Thyroid gland (tissue), 4 donors: ENCODE measurements at regions not wholly inside any gene's neighbourhood (a gene's known extent, or its start where the extent isn't known, plus 50 kb on each side); places are given as distances from the start of the nearest gene placed in this dataset.

Experiments
- DNase-seq, 2 donors: peaks; one replicate each; pipeline ENCODE4 v3.0.0-alpha.2; 2019
- H3K27ac ChIP-seq, 3 donors: fragments of 200-600 bp; sonication (generic); 1 replicate in 2 of 3; 2 replicates in 1 of 3; pipeline ENCODE4 v1.5.1; 2016 to 2019; ENCODE audit warnings: mild to moderate bottlenecking in 1 of 3, moderate library complexity in 1 of 3
- H3K27me3 ChIP-seq: fragments of 200-600 bp; sonication (generic); one replicate; pipeline ENCODE4 v1.5.1; 2019
- H3K36me3 ChIP-seq, 2 donors: fragments of 200-600 bp; sonication (generic); one replicate each; pipeline ENCODE4 v1.5.1; 2016 to 2019
- H3K4me1 ChIP-seq, 2 donors: fragments of 200-600 bp; sonication (generic); one replicate each; pipeline ENCODE4 v1.5.1; 2017 to 2019
- H3K4me3 ChIP-seq, 3 donors: fragments of 200-600 bp; sonication (generic); replicated peaks in 1 of 3; 1 replicate in 2 of 3; 2 replicates in 1 of 3; pipeline ENCODE4 v1.5.1; 2016; ENCODE audit warnings: mild to moderate bottlenecking in 1 of 3
- H3K9me3 ChIP-seq: fragments of 200-600 bp; sonication (generic); one replicate; pipeline ENCODE4 v1.5.1; 2017
- POLR2A ChIP-seq, 2 donors: fragments of 450-650 bp; IDR thresholded peaks; one replicate each; pipeline ENCODE4 v1.6.1; 2017; ENCODE audit warnings: antibody characterized with exemption in 2 of 2, mild to moderate bottlenecking in 2 of 2, moderate library complexity in 1 of 2
- WGBS, 2 donors: methylation state at CpG; one replicate each; pipeline ENCODE4 v1.1.5; 2017; 5-methylcytosine and 5-hydroxymethylcytosine counted together
- intact Hi-C: fragments of 100-400 bp; cut with DNase I; formaldehyde crosslinking; loops from one replicate; pipeline ENCODE4 v1.15.1; 2023
- TF ChIP-seq, protein P1 (sequence below), 6 experiments: fragments of 200-600 bp in 3 of 6; fragments of 450-650 bp in 3 of 6; sonication (generic) in 3 of 6; IDR thresholded peaks; one replicate each; pipeline ENCODE4 v1.5.1; 2016 to 2019; ENCODE audit warnings: antibody characterized with exemption in 6 of 6, mild to moderate bottlenecking in 2 of 6, inconsistent platforms in 1 of 6, moderate library complexity in 1 of 6

DNA sequence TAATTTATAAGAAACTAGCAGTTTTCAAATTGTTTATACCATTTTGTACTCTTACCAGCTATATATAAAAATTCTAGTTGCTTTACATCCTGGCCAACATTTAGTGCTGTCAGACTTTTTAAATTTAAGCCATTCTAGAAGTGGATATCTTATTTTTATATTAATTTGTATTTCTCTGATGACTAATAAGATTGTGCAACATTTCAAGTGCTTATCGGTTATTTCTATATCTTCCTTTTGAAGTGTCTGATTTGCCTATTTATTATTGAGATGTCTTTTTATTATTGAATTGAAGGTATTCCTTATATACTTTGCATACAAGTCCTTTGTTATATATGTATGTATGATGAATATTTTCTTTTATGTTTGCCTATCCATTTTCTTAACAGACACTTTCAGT is 324.0 kb downstream of the ELAVL2 start:
- Histone ChIP-seq H3K4me3 (no peak overlapping the region), H3K4me1 (no peaks in the 10 kb centered on the region), H3K27ac (no peak overlapping the region), H3K27me3 (no peaks in the 10 kb centered on the region), H3K36me3 (no peaks in the 10 kb centered on the region), H3K9me3 (no peaks in the 10 kb centered on the region)
- no peak for TF ChIP-seq POLR2A (IDR thresholded peaks at IDR 0.05)
- TF ChIP-seq, protein P1, sequence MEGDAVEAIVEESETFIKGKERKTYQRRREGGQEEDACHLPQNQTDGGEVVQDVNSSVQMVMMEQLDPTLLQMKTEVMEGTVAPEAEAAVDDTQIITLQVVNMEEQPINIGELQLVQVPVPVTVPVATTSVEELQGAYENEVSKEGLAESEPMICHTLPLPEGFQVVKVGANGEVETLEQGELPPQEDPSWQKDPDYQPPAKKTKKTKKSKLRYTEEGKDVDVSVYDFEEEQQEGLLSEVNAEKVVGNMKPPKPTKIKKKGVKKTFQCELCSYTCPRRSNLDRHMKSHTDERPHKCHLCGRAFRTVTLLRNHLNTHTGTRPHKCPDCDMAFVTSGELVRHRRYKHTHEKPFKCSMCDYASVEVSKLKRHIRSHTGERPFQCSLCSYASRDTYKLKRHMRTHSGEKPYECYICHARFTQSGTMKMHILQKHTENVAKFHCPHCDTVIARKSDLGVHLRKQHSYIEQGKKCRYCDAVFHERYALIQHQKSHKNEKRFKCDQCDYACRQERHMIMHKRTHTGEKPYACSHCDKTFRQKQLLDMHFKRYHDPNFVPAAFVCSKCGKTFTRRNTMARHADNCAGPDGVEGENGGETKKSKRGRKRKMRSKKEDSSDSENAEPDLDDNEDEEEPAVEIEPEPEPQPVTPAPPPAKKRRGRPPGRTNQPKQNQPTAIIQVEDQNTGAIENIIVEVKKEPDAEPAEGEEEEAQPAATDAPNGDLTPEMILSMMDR (IDR thresholded peaks at IDR 0.05), result no peak
- 98 to 99% methylated on average over 1 of the region's 1 CpG for WGBS, 2 donors
- intact Hi-C loops, result no loop called here
- no peak for DNase-seq

DNA sequence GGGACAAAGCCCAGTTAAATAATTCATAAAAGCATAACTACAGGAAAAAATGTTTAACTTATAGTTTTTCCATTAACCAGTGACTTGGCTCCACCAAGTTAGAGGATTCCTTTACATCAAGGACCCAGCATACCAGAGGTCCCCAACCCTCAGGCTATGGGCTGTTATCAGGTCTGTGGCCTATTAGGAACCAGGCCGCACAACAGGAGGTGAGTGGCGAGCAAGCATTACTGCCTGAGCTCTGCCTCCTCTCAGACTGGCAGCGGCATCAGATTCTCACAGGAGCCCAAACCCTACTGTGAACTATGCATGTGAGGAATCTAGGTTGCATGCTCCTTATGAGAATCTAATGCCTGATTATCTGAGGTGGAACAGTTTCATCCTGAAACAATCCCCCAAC is 303.1 kb downstream of the ELAVL2 start:
- no peak overlapping the region for H3K27ac ChIP-seq
- 74% methylated on average over 3 of the region's 3 CpGs; no CpG with 5 or more reads in 1 of the 2 donors for WGBS, 2 donors
- no peaks in the 10 kb centered on the region for H3K4me1 ChIP-seq
- intact Hi-C loops, result no loop called here
- no peak for DNase-seq
- no peaks in the 10 kb centered on the region for H3K27me3 ChIP-seq
- no peak overlapping the region for H3K4me3 ChIP-seq
- TF ChIP-seq, protein P1 (IDR thresholded peaks at IDR 0.05), result no peak
- no peak for TF ChIP-seq POLR2A (IDR thresholded peaks at IDR 0.05)
- no peaks in the 10 kb centered on the region for H3K9me3 ChIP-seq
- no peaks in the 10 kb centered on the region for H3K36me3 ChIP-seq

DNA sequence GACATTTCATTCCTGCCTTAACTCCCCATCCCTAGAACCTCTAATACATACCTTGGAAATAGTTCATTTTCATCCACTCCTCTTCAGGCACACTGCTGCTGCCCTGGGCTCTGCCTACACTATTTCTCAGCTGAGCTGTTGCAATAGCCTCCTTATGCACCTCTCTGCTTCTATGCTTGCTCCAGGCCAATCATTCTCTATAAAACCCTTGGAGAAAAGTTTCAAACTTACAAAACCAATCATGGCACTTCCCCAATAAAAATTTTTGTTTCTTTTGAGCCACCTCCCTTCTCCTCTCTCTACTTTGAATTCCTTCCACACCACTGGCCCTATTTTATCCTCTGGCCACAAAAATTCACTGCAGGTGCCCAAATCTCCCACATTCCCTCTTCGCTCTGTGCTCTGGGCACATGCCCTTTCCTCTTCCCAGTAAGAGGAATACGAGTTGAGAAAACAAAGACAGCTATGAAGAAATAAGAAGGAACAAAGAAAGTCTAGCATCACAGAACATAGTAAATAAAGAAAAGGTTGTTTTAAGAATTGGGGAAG is 301.4 kb downstream of the ELAVL2 start:
- Histone ChIP-seq H3K27me3 (no peaks in the 10 kb centered on the region), H3K27ac (no peak overlapping the region), H3K36me3 (no peaks in the 10 kb centered on the region), H3K4me1 (no peaks in the 10 kb centered on the region), H3K9me3 (no peaks in the 10 kb centered on the region), H3K4me3 (no peak overlapping the region)
- intact Hi-C loops, result no loop called here
- no peak for TF ChIP-seq POLR2A (IDR thresholded peaks at IDR 0.05)
- TF ChIP-seq, protein P1 (IDR thresholded peaks at IDR 0.05), result no peak
- 73 to 84% methylated on average over 2 of the region's 2 CpGs for WGBS, 2 donors
- no peak for DNase-seq

GRCh38 chr9:23526806-23527205 is 299.2 kb downstream of the ELAVL2 start:
- H3K27me3 ChIP-seq, result no peaks in the 10 kb centered on the region
- no peaks in the 10 kb centered on the region for H3K36me3 ChIP-seq
- no peak for DNase-seq
- no peak for TF ChIP-seq POLR2A (IDR thresholded peaks at IDR 0.05)
- TF ChIP-seq, protein P1 (IDR thresholded peaks at IDR 0.05), result no peak
- no peaks in the 10 kb centered on the region for H3K9me3 ChIP-seq
- no peaks in the 10 kb centered on the region for H3K4me1 ChIP-seq
- H3K4me3 ChIP-seq, result no peak overlapping the region
- intact Hi-C loops, result no loop called here
- H3K27ac ChIP-seq, result no peak overlapping the region

DNA sequence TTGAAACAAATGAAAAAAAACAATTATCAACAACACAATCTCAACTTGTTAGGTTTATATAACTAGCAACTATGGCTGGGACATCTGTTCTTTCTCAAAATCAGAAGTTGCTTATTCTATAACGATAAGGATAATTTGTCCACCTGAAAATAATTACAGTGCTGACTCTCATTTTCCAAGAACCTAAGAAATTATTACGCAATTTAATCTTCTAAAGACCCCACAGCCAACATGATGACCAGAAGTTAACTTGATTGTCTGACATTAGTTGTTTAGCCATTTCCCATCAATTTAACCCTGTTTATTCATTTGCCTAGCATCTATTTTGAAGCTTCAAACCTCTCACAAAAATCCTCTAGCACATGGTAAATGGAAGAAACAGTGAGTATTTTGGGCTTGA is 293.8 kb downstream of the ELAVL2 start:
- DNase-seq, result no peak
- H3K27ac ChIP-seq, result no peak overlapping the region
- H3K9me3 ChIP-seq, result no peaks in the 10 kb centered on the region
- H3K27me3 ChIP-seq, result no peaks in the 10 kb centered on the region
- no peaks in the 10 kb centered on the region for H3K36me3 ChIP-seq
- WGBS, 2 donors, result 83% methylated on average over 2 of the region's 2 CpGs
- intact Hi-C loops, result no loop called here
- H3K4me1 ChIP-seq, result peaks cover 0 to under 1% of the 10 kb centered on the region in 2 donors
- TF ChIP-seq POLR2A (IDR thresholded peaks at IDR 0.05), result no peak
- TF ChIP-seq, protein P1 (IDR thresholded peaks at IDR 0.05), result no peak
- no peak overlapping the region for H3K4me3 ChIP-seq
